NCI-H526 (cell line): ENCODE measurements at regions not wholly inside any gene's neighbourhood (a gene's known extent, or its start where the extent isn't known, plus 50 kb on each side); places are given as distances from the start of the nearest gene placed in this dataset.

Source experiments
- DNase-seq, 2 experiments: peaks; one replicate each; lab custom pipeline; 2025; lab: John Stamatoyannopoulos, UW

DNA sequence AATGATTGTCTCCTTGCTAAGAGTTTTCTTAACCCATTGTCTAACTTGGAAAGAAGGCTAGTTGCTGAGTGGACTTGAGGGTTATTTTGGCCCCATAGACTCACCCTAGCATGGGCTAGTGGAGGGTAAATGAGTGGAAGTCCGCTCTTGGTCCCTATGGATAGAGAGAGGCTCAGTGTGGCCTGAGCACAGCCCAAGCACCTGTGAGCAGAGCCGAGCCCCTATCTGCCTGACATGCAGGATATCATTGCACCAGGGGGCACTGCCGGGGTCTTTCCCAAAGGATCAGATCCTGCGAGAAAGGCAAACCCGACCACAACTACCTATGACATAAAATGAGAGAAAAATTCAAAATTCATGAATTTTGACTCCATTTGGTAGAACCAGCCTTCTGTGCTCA lies 70.6 kb upstream of the GGTLC1 start:
- DNase-seq = no peak

DNA sequence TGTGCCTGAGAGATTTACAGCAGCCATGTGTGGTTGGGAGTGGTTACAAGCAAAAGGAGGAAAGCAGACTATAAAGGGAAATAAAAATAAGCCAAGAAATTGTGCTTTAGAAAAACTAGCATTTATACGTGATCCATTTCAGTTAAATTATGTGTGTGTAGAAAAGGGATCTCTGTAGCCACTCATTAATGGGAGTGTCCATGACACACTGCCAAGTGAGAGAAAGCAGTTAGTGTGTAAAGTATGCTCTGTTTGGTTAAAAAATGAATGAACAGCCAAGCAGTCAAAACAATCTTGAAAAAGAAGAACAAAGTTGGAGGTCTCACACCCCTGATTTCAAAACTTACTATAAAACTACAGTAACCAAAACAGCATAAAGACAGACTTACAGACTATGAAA lies 67.9 kb upstream of the GGTLC1 start:
- DNase-seq = no peak

- DNase-seq = no peak
Observed at GRCh38 chr20:24052599-24053275, 64.2 kb upstream of the GGTLC1 start.

- no peak for DNase-seq
Observed at GRCh38 chr20:24051160-24051559, 62.6 kb upstream of the GGTLC1 start.

GRCh38 chr20:24050119-24050518 lies 61.5 kb upstream of the GGTLC1 start:
- no peak for DNase-seq

- DNase-seq = no peak
Observed at GRCh38 chr20:24049081-24049480, 60.5 kb upstream of the GGTLC1 start.

GRCh38 chr20:24048024-24048611 lies 59.5 kb upstream of the GGTLC1 start:
- no peak for DNase-seq

DNA sequence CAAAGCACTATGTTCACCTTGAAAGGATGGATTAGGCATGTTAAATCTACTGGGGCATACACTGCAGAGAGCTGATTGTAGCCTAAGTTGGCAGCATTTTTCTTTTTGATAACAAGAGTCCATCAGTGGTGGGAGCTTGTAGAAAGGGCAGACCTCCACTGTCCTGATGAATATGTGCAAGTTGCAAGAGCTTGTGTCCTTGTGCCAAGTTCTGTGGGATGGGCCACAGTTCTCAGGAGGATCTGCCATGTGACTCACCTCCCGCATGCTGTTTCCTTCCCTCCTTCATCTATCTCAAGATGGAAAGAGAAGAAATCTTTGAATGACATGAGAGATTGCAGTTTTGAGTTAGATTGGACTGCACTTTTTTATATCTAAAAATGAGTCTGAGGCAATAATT lies 58.3 kb upstream of the GGTLC1 start:
- no peak for DNase-seq

DNA sequence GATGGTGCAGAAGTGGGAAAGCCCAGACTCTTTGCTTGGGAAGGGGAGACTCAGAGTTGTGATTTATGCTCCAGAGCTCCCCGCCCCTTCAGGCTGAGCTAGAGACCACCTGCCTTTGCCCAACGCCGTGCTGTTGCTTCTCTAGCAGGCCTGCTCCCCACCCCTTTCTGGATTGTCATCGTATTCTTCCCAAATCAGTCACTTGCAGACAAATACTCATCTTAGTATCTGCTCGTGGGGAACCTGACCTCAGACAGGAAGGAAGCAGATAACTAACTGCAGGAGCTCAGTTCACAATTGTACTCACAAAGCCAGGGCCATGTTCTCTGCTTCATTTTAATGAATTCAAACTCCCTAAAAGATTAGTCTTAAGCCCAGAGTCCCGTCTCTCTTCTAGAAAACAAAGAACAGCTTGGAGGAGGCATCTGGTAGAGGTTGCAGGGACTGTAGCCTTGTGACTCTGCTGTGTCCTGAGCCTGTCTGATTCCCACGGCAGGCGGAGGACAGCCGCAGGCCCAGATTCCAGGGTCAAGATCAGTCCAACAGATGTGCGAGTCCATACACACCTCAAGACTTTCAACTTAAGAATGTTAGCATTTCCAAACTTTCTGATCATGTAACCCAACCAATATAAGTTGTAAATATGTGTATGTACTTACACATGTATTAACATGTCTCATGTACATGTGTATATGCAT lies 57.2 kb upstream of the GGTLC1 start:
- DNase-seq = no peak

GRCh38 chr20:24043294-24043693 lies 54.7 kb upstream of the GGTLC1 start:
- no peak for DNase-seq

GRCh38 chr20:24042646-24043045 lies 54.1 kb upstream of the GGTLC1 start:
- no peak for DNase-seq

GRCh38 chr20:24040896-24041459 lies 52.4 kb upstream of the GGTLC1 start:
- no peak for DNase-seq

- DNase-seq = no peak
Observed at GRCh38 chr20:24039196-24039595, 50.6 kb upstream of the GGTLC1 start.
